ENCODE measurements at regions not wholly inside any gene's neighbourhood (a gene's known extent, or its start where the extent isn't known, plus 50 kb on each side); places are given as distances from the start of the nearest gene placed in this dataset.

- DNase-seq = no peak
Measured at GRCh38 chr5:168014433-168015123, 276.9 kb upstream of the WWC1 start.

GRCh38 chr5:168015506-168015905 lies 275.9 kb upstream of the WWC1 start:
- no peak for DNase-seq

- DNase-seq = no peak
Measured at GRCh38 chr5:168017313-168017712, 274.1 kb upstream of the WWC1 start.

- DNase-seq = no peak
Measured at GRCh38 chr5:168019143-168019542, 272.3 kb upstream of the WWC1 start.

GRCh38 chr5:168020542-168021294 lies 270.7 kb upstream of the WWC1 start:
- no peak for DNase-seq

GRCh38 chr5:168022446-168023169 lies 268.8 kb upstream of the WWC1 start:
- no peak for DNase-seq

- no peak for DNase-seq
Measured at GRCh38 chr5:168023191-168023590, 268.3 kb upstream of the WWC1 start.

- DNase-seq = no peak
Measured at GRCh38 chr5:168024306-168024705, 267.1 kb upstream of the WWC1 start.

GRCh38 chr5:168027007-168027406 lies 264.4 kb upstream of the WWC1 start:
- DNase-seq = no peak

GRCh38 chr5:168030912-168031311 lies 260.5 kb upstream of the WWC1 start:
- DNase-seq = no peak

GRCh38 chr5:168031614-168032013 lies 259.8 kb upstream of the WWC1 start:
- DNase-seq = no peak

GRCh38 chr5:168039039-168039438 lies 252.4 kb upstream of the WWC1 start:
- no peak for DNase-seq

GRCh38 chr5:168039566-168040248 lies 251.7 kb upstream of the WWC1 start:
- no peak for DNase-seq

GRCh38 chr5:168041583-168041982 lies 249.9 kb upstream of the WWC1 start:
- DNase-seq = no peak

- no peak for DNase-seq
Measured at GRCh38 chr5:168042284-168043068, 249.0 kb upstream of the WWC1 start.

- no peak for DNase-seq
Measured at GRCh38 chr5:168046163-168046562, 245.3 kb upstream of the WWC1 start.

- DNase-seq = no peak
Measured at GRCh38 chr5:168047043-168047668, 244.3 kb upstream of the WWC1 start.

- no peak for DNase-seq
Measured at GRCh38 chr5:168047669-168048111, 243.8 kb upstream of the WWC1 start.

GRCh38 chr5:168048486-168048885 lies 243.0 kb upstream of the WWC1 start:
- no peak for DNase-seq

GRCh38 chr5:168052686-168053085 lies 238.8 kb upstream of the WWC1 start:
- DNase-seq = no peak

- no peak for DNase-seq
Measured at GRCh38 chr5:168054091-168054490, 237.4 kb upstream of the WWC1 start.

- DNase-seq = no peak
Measured at GRCh38 chr5:168055141-168055683, 236.2 kb upstream of the WWC1 start.

All from CD4-positive, alpha-beta T cell treated with Interleukin-17A for 1 hour (primary cell).